B cell (primary cell): ENCODE measurements at regions not wholly inside any gene's neighbourhood (a gene's known extent, or its start where the extent isn't known, plus 50 kb on each side); places are given as distances from the start of the nearest gene placed in this dataset.

ENCODE experiments used
- ATAC-seq: fragments of 200-7000 bp; cut with Tn5 transposase; one replicate; pipeline ENCODE4 v1.10.0; 2021; ENCODE audit warnings: low read depth, mild to moderate bottlenecking, moderate number of reproducible peaks, moderate library complexity
- CTCF ChIA-PET: fragments of 350-600 bp; sonication (Branson Sonifier 250); formaldehyde crosslinking; loops from one replicate; lab custom pipeline; 2021; ENCODE audit warnings: antibody characterized with exemption, inconsistent platforms; lab: Charles Lee
- POLR2A ChIA-PET: fragments of 350-600 bp; sonication (Branson Sonifier 250); formaldehyde crosslinking; loops from one replicate; lab custom pipeline; 2021; ENCODE audit warnings: antibody characterized with exemption; lab: Charles Lee
- DNase-seq: peaks from one replicate; pipeline ENCODE4 v3.0.0; 2013
- H2AFZ ChIP-seq: 2 replicates; pipeline ENCODE4 v1.6.1; 2012; ENCODE audit warnings: mild to moderate bottlenecking, low read depth, low read length; ENCODE audit not compliant: insufficient read depth, poor library complexity, severe bottlenecking
- H3K27ac ChIP-seq, 2 donors: 1 replicate in 1 of 2; 2 replicates in 1 of 2; pipeline ENCODE4 v1.5.1; 2012 to 2013; ENCODE audit warnings: low read length in 2 of 2, mild to moderate bottlenecking in 2 of 2, moderate library complexity in 1 of 2
- H3K27me3 ChIP-seq, 4 experiments: fragments of 200-600 bp in 1 of 4; sonication (generic) in 1 of 4; replicated peaks in 1 of 4; 1 replicate in 2 of 4; 2 replicates in 2 of 4; pipeline versions ENCODE4 v1.6.1 to v1.7.0; 2013 to 2016; ENCODE audit warnings: low read length in 3 of 4, mild to moderate bottlenecking in 2 of 4, mixed read lengths in 1 of 4, moderate library complexity in 1 of 4; ENCODE audit not compliant: insufficient read depth in 4 of 4, control insufficient read depth in 3 of 4; ENCODE audit errors: control extremely low read depth in 1 of 4
- H3K36me3 ChIP-seq, 2 experiments: replicated peaks in 1 of 2; 1 replicate in 1 of 2; 2 replicates in 1 of 2; pipeline versions ENCODE4 v1.6.1 to v1.7.1; 2013; ENCODE audit warnings: low read length in 1 of 2; ENCODE audit not compliant: insufficient read depth in 2 of 2, control insufficient read depth in 1 of 2; ENCODE audit errors: control extremely low read depth in 1 of 2, extremely low read depth in 1 of 2
- H3K4me1 ChIP-seq, 2 donors: fragments of 200-600 bp in 1 of 2; sonication (generic) in 1 of 2; 1 replicate in 1 of 2; 2 replicates in 1 of 2; pipeline versions ENCODE4 v1.5.1 to v1.6.1; 2013 to 2017; ENCODE audit warnings: low read length in 2 of 2; ENCODE audit not compliant: control insufficient read depth in 2 of 2, insufficient read depth in 2 of 2
- H3K4me2 ChIP-seq: replicated peaks from 2 replicates; pipeline ENCODE3; 2012; ENCODE audit warnings: mild to moderate bottlenecking, low read depth, low read length; ENCODE audit not compliant: poor library complexity, severe bottlenecking
- H3K4me3 ChIP-seq, 5 experiments: fragments of 200-600 bp in 1 of 5; sonication (generic) in 1 of 5; 1 replicate in 3 of 5; 2 replicates in 2 of 5; pipeline versions ENCODE4 v1.5.1 to v1.7.0; 2011 to 2016; ENCODE audit warnings: low read length in 4 of 5, mild to moderate bottlenecking in 4 of 5, low read depth in 2 of 5, control low read depth in 1 of 5, moderate library complexity in 1 of 5; ENCODE audit not compliant: insufficient read depth in 1 of 5; ENCODE audit errors: control extremely low read depth in 1 of 5, extremely low read depth in 1 of 5
- H3K79me2 ChIP-seq: fragments of 200-600 bp; sonication (generic); one replicate; pipeline ENCODE4 v1.6.0; 2016; ENCODE audit warnings: low read length; ENCODE audit not compliant: control insufficient read depth, insufficient read depth
- H3K9ac ChIP-seq: fragments of 200-600 bp; sonication (generic); 2 replicates; pipeline ENCODE4 v1.6.1; 2017; ENCODE audit warnings: mild to moderate bottlenecking, low read length, moderate library complexity
- H3K9me3 ChIP-seq, 3 donors: one replicate each; pipeline versions ENCODE4 v1.6.1 to v1.7.1; 2013; ENCODE audit warnings: low read length in 2 of 3; ENCODE audit not compliant: control insufficient read depth in 2 of 3, insufficient read depth in 1 of 3; ENCODE audit errors: control extremely low read depth in 1 of 3
- H4K20me1 ChIP-seq: 2 replicates; pipeline ENCODE4 v1.6.0; 2012; ENCODE audit warnings: mild to moderate bottlenecking, low read length; ENCODE audit not compliant: insufficient read depth, control insufficient read depth, poor library complexity, severe bottlenecking
- H3K27ac Mint-ChIP-seq: one replicate; pipeline ENCODE4 v1.8.0; 2021; ENCODE audit warnings: mixed read lengths
- H3K27me3 Mint-ChIP-seq: one replicate; pipeline ENCODE4 v1.8.0; 2021; ENCODE audit warnings: mixed read lengths
- H3K4me1 Mint-ChIP-seq: one replicate; pipeline ENCODE4 v1.8.0; 2021; ENCODE audit warnings: mixed read lengths
- H3K4me3 Mint-ChIP-seq: one replicate; pipeline ENCODE4 v1.8.0; 2021; ENCODE audit warnings: mixed read lengths
- H3K9me3 Mint-ChIP-seq: one replicate; pipeline ENCODE4 v1.8.0; 2022; ENCODE audit warnings: mixed read lengths; ENCODE audit not compliant: insufficient read depth
- CTCF ChIP-seq: fragments of 200-600 bp; IDR thresholded peaks from one replicate; pipeline ENCODE4 v1.8.0; 2022; ENCODE audit warnings: antibody characterized with exemption, mild to moderate bottlenecking
- EZH2 ChIP-seq: IDR thresholded peaks from 2 replicates; pipeline ENCODE4 v1.6.1; 2012; ENCODE audit warnings: borderline replicate concordance, low read depth, mild to moderate bottlenecking, moderate library complexity, low read length; ENCODE audit not compliant: insufficient read depth, poor library complexity, severe bottlenecking
- WGBS: methylation state at CpG from one replicate; pipeline ENCODE4 v1.1.5; 2013; ENCODE audit warnings: missing lambda C conversion rate; ENCODE audit not compliant: insufficient coverage; 5-methylcytosine and 5-hydroxymethylcytosine counted together
- intact Hi-C: fragments of 100-400 bp; cut with micrococcal nuclease; formaldehyde crosslinking; loops from one replicate; pipeline ENCODE4 v1.10.0; 2022

GRCh38 chr11:112822478-112823274 is 138.5 kb upstream of the NCAM1 start:
- no peaks in the 10 kb centered on the region for H3K27me3 Mint-ChIP-seq
- no peaks in the 10 kb centered on the region for H3K9me3 Mint-ChIP-seq
- WGBS: no CpG with 5 or more reads among the region's 3 CpGs
- Histone ChIP-seq H3K36me3 (no peaks in the 10 kb centered on the region), H4K20me1 (no peaks in the 10 kb centered on the region), H3K4me1 (no peaks in the 10 kb centered on the region), H3K9me3 (peaks cover 0 to 7% (median 0%) of the 10 kb centered on the region in 3 donors), H3K4me2 (no peak overlapping the region), H3K79me2 (no peaks in the 10 kb centered on the region), H3K9ac (no peak overlapping the region), H3K27me3 (no peaks in the 10 kb centered on the region), H2AFZ (no peak overlapping the region), H3K27ac (no peak overlapping the region), H3K4me3 (no peak overlapping the region)
- no peaks in the 10 kb centered on the region for H3K4me1 Mint-ChIP-seq
- TF ChIP-seq EZH2: no peak
- TF ChIP-seq CTCF: no peak
- CTCF ChIA-PET: no interaction called here
- DNase-seq (no peak), ATAC-seq (no peak)
- POLR2A ChIA-PET: no interaction called here
- intact Hi-C loops: no loop called here
- no peak overlapping the region for H3K4me3 Mint-ChIP-seq
- H3K27ac Mint-ChIP-seq: no peak overlapping the region

- H3K9me3 Mint-ChIP-seq: no peaks in the 10 kb centered on the region
- H3K27ac ChIP-seq: no peak overlapping the region
- no peaks in the 10 kb centered on the region for H3K4me1 Mint-ChIP-seq
- H3K4me2 ChIP-seq: no peak overlapping the region
- no peaks in the 10 kb centered on the region for H3K36me3 ChIP-seq
- H3K79me2 ChIP-seq: no peaks in the 10 kb centered on the region
- peaks cover 0 to 13% (median 0%) of the 10 kb centered on the region in 3 donors for H3K9me3 ChIP-seq
- ChIA-PET CTCF (no interaction called here), POLR2A (no interaction called here)
- ATAC-seq (no peak), DNase-seq (no peak)
- no peaks in the 10 kb centered on the region for H3K27me3 ChIP-seq
- no peaks in the 10 kb centered on the region for H3K4me1 ChIP-seq
- H3K27ac Mint-ChIP-seq: no peak overlapping the region
- intact Hi-C loops: no loop called here
- no peak overlapping the region for H3K9ac ChIP-seq
- H3K4me3 Mint-ChIP-seq: no peak overlapping the region
- no peak overlapping the region for H2AFZ ChIP-seq
- peaks cover 6% of the 10 kb centered on the region for H3K27me3 Mint-ChIP-seq
- no peaks in the 10 kb centered on the region for H4K20me1 ChIP-seq
- TF ChIP-seq EZH2: no peak
- TF ChIP-seq CTCF: no peak
- H3K4me3 ChIP-seq: no peak overlapping the region
- no CpG with 5 or more reads among the region's 3 CpGs for WGBS
Measured at GRCh38 chr11:112826026-112826425, 135.2 kb upstream of the NCAM1 start.
